ENCODE measurements at regions not wholly inside any gene's neighbourhood (a gene's known extent, or its start where the extent isn't known, plus 50 kb on each side); places are given as distances from the start of the nearest gene placed in this dataset.

DNA sequence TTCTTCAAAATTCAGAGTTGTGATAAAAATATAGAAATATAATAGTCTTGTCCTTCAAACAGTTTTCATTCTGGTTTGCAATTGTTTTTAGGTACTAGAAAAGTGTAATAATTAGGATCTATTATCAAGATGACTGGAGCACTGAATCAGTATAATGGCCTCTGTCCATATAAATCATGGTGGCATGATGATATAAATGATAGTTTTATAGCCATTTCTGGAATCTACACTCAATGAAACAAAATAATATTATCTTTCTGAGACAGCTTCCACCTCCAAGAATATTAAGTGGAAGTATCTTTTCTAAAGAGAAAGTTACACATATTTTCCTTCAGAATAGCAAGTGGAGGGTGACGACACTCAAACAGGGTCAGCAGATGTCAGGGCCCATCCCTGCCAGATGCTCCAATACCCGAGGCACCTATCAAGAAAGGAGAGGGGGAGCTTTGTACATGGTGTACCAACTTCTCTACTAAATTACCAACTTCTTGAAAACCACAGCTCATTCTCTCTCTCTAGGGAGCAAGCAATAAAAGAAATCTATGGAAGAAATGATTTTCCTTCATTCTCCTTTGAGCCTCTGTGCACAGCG lies 882.7 kb upstream of the CHAC2 start:
- DNase-seq (ENCODE audit: insufficient read length, low spot score) = no peak
- FAIRE-seq = no peak
- TF ChIP-seq PAX5 (IDR thresholded peaks at IDR 0.05; ENCODE audit: insufficient read depth, low read length, severe bottlenecking) (no peak), SPI1 (IDR thresholded peaks at IDR 0.05; ENCODE audit: low read depth, low read length) (no peak), POLR2AphosphoS5 (IDR thresholded peaks at IDR 0.05; ENCODE audit: low read depth, low read length) (no peak), TAF1 (IDR thresholded peaks at IDR 0.05; ENCODE audit: low read depth, low read length) (no peak), POU2F2 (IDR thresholded peaks at IDR 0.05; ENCODE audit: low read depth, low read length) (no peak), POLR2A (IDR thresholded peaks at IDR 0.05; ENCODE audit: low read depth, low read length) (no peak)

DNA sequence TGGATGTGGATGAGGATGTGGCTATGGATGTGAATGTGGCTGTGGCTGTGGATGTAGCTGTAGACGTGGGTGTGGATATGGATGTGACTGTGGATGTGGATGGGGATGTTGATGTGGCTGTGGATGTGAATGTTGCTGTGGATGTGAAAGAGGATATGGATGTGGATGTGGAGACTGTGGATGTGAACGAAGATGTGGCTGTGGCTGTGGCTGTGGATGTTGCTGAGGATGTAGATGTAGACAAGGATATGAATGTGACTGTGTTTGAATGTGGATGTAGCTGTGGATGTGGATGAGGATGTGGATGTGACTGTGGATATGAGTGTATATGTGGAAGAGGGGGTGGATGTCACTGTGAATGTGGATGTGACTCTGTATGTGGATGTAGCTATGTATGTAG lies 884.6 kb upstream of the CHAC2 start:
- DNase-seq (ENCODE audit: insufficient read length, low spot score) (no peak), FAIRE-seq (no peak)
- TF ChIP-seq POLR2A (IDR thresholded peaks at IDR 0.05; ENCODE audit: low read depth, low read length) (no peak), SPI1 (IDR thresholded peaks at IDR 0.05; ENCODE audit: low read depth, low read length) (no peak)

- FAIRE-seq (no peak), DNase-seq (ENCODE audit: insufficient read length, low spot score) (no peak)
- no peak for TF ChIP-seq POU2F2 (IDR thresholded peaks at IDR 0.05; ENCODE audit: low read depth, low read length)
- TF ChIP-seq TAF1 (IDR thresholded peaks at IDR 0.05; ENCODE audit: low read depth, low read length) = no peak
- no peak for TF ChIP-seq PAX5 (IDR thresholded peaks at IDR 0.05; ENCODE audit: insufficient read depth, low read length, severe bottlenecking)
- no peak for TF ChIP-seq POLR2AphosphoS5 (IDR thresholded peaks at IDR 0.05; ENCODE audit: low read depth, low read length)
- no peak for TF ChIP-seq POLR2A (IDR thresholded peaks at IDR 0.05; ENCODE audit: low read depth, low read length)
- TF ChIP-seq SPI1 (IDR thresholded peaks at IDR 0.05; ENCODE audit: low read depth, low read length) = no peak
Measured at GRCh38 chr2:52881606-52882005, 886.0 kb upstream of the CHAC2 start.

GRCh38 chr2:52880872-52881271 lies 886.7 kb upstream of the CHAC2 start:
- no peak for DNase-seq (ENCODE audit: insufficient read length, low spot score)
- no peak for FAIRE-seq
- TF ChIP-seq POU2F2 (IDR thresholded peaks at IDR 0.05; ENCODE audit: low read depth, low read length) = no peak
- TF ChIP-seq PAX5 (IDR thresholded peaks at IDR 0.05; ENCODE audit: insufficient read depth, low read length, severe bottlenecking) = no peak
- TF ChIP-seq POLR2A (IDR thresholded peaks at IDR 0.05; ENCODE audit: low read depth, low read length) = no peak
- TF ChIP-seq POLR2AphosphoS5 (IDR thresholded peaks at IDR 0.05; ENCODE audit: low read depth, low read length) = no peak

DNA sequence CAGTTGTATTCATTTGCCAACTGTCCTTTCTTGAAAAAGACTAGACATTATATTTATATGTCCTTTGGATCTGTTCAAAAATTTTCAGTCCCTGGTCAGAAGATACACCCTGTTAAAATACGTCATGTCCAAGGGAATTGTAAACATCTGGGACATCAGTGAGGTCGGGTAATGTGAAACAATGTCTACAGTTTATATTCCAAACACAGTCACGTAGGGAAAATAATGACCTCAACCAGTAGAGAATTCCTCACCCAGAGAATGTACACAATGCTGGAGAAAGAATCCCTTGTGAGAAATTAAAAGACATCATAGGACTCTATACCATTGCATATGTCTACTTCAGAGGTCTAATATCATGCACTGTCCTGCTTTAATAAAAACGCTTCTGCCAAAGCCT lies 888.0 kb upstream of the CHAC2 start:
- DNase-seq (ENCODE audit: insufficient read length, low spot score) = no peak
- FAIRE-seq = no peak
- no peak for TF ChIP-seq POLR2A (IDR thresholded peaks at IDR 0.05; ENCODE audit: low read depth, low read length)
- TF ChIP-seq SPI1 (IDR thresholded peaks at IDR 0.05; ENCODE audit: low read depth, low read length) = no peak
- TF ChIP-seq PAX5 (IDR thresholded peaks at IDR 0.05; ENCODE audit: insufficient read depth, low read length, severe bottlenecking) = no peak
- TF ChIP-seq TAF1 (IDR thresholded peaks at IDR 0.05; ENCODE audit: low read depth, low read length) = no peak
- no peak for TF ChIP-seq POU2F2 (IDR thresholded peaks at IDR 0.05; ENCODE audit: low read depth, low read length)
- TF ChIP-seq POLR2AphosphoS5 (IDR thresholded peaks at IDR 0.05; ENCODE audit: low read depth, low read length) = no peak

- FAIRE-seq (no peak), DNase-seq (ENCODE audit: insufficient read length, low spot score) (no peak)
- TF ChIP-seq POLR2A (IDR thresholded peaks at IDR 0.05; ENCODE audit: low read depth, low read length) = no peak
- no peak for TF ChIP-seq SPI1 (IDR thresholded peaks at IDR 0.05; ENCODE audit: low read depth, low read length)
- no peak for TF ChIP-seq POU2F2 (IDR thresholded peaks at IDR 0.05; ENCODE audit: low read depth, low read length)
- no peak for TF ChIP-seq PAX5 (IDR thresholded peaks at IDR 0.05; ENCODE audit: insufficient read depth, low read length, severe bottlenecking)
- TF ChIP-seq TAF1 (IDR thresholded peaks at IDR 0.05; ENCODE audit: low read depth, low read length) = no peak
- TF ChIP-seq POLR2AphosphoS5 (IDR thresholded peaks at IDR 0.05; ENCODE audit: low read depth, low read length) = no peak
Measured at GRCh38 chr2:52877703-52878102, 889.9 kb upstream of the CHAC2 start.

- DNase-seq (ENCODE audit: insufficient read length, low spot score) (no peak), FAIRE-seq (no peak)
- TF ChIP-seq SPI1 (IDR thresholded peaks at IDR 0.05; ENCODE audit: low read depth, low read length) (no peak), TAF1 (IDR thresholded peaks at IDR 0.05; ENCODE audit: low read depth, low read length) (no peak), PAX5 (IDR thresholded peaks at IDR 0.05; ENCODE audit: insufficient read depth, low read length, severe bottlenecking) (no peak), POLR2AphosphoS5 (IDR thresholded peaks at IDR 0.05; ENCODE audit: low read depth, low read length) (no peak), POLR2A (IDR thresholded peaks at IDR 0.05; ENCODE audit: low read depth, low read length) (no peak), POU2F2 (IDR thresholded peaks at IDR 0.05; ENCODE audit: low read depth, low read length) (no peak)
Measured at GRCh38 chr2:52874466-52875106, 893.0 kb upstream of the CHAC2 start.

- TF ChIP-seq POU2F2 (IDR thresholded peaks at IDR 0.05; ENCODE audit: low read depth, low read length) (no peak), SPI1 (IDR thresholded peaks at IDR 0.05; ENCODE audit: low read depth, low read length) (no peak), POLR2A (IDR thresholded peaks at IDR 0.05; ENCODE audit: low read depth, low read length) (no peak), POLR2AphosphoS5 (IDR thresholded peaks at IDR 0.05; ENCODE audit: low read depth, low read length) (no peak), PAX5 (IDR thresholded peaks at IDR 0.05; ENCODE audit: insufficient read depth, low read length, severe bottlenecking) (no peak), TAF1 (IDR thresholded peaks at IDR 0.05; ENCODE audit: low read depth, low read length) (no peak)
- DNase-seq (ENCODE audit: insufficient read length, low spot score) (no peak), FAIRE-seq (no peak)
Measured at GRCh38 chr2:52862801-52863200, 904.8 kb upstream of the CHAC2 start.

DNA sequence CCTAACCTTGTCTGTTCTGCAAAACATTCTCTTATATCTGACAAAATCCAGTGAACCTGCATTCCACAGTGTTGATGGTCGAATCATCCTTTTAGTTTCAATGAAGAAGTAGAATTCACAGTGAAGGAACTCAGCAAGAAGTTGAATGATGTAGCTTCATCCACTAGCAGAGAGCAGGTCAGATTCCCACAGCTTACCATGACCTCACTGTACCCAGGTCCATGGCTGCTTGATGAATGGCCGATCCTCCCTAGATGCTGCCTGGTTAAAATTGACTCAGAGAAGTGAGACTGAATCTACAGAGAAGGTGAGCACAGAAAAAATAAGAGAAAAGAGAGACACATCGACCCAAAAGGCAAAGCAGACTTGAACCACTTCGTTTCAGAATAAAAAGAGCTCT lies 906.0 kb upstream of the CHAC2 start:
- DNase-seq (ENCODE audit: insufficient read length, low spot score) (no peak), FAIRE-seq (no peak)
- TF ChIP-seq SPI1 (IDR thresholded peaks at IDR 0.05; ENCODE audit: low read depth, low read length) = no peak
- TF ChIP-seq POLR2AphosphoS5 (IDR thresholded peaks at IDR 0.05; ENCODE audit: low read depth, low read length) = no peak
- no peak for TF ChIP-seq POU2F2 (IDR thresholded peaks at IDR 0.05; ENCODE audit: low read depth, low read length)
- no peak for TF ChIP-seq POLR2A (IDR thresholded peaks at IDR 0.05; ENCODE audit: low read depth, low read length)
- no peak for TF ChIP-seq TAF1 (IDR thresholded peaks at IDR 0.05; ENCODE audit: low read depth, low read length)
- TF ChIP-seq PAX5 (IDR thresholded peaks at IDR 0.05; ENCODE audit: insufficient read depth, low read length, severe bottlenecking) = no peak

DNA sequence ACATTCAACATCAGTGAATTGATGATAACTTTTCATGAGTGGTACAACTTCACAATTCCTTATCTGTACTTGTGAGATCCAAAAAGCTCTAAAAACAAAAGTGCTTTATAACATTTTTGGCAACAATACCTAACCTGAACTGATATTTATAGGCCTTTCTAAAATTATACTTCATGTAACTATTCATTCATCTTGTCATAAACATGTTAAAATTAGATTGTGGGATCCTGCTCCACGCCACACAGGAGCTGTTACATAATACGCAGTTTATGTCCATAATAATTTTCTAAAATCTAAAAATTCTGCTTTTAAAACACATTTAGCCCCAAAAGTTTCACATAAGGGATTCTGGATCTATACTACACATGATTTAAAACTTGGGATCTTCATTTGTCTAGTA lies 908.5 kb upstream of the CHAC2 start:
- DNase-seq (ENCODE audit: insufficient read length, low spot score) (no peak), FAIRE-seq (no peak)
- TF ChIP-seq TAF1 (IDR thresholded peaks at IDR 0.05; ENCODE audit: low read depth, low read length) = no peak
- no peak for TF ChIP-seq POLR2AphosphoS5 (IDR thresholded peaks at IDR 0.05; ENCODE audit: low read depth, low read length)
- TF ChIP-seq PAX5 (IDR thresholded peaks at IDR 0.05; ENCODE audit: insufficient read depth, low read length, severe bottlenecking) = no peak
- TF ChIP-seq SPI1 (IDR thresholded peaks at IDR 0.05; ENCODE audit: low read depth, low read length) = no peak
- TF ChIP-seq POU2F2 (IDR thresholded peaks at IDR 0.05; ENCODE audit: low read depth, low read length) = no peak
- no peak for TF ChIP-seq POLR2A (IDR thresholded peaks at IDR 0.05; ENCODE audit: low read depth, low read length)

All from GM12891 (cell line).